ENCODE measurements at regions not wholly inside any gene's neighbourhood (a gene's known extent, or its start where the extent isn't known, plus 50 kb on each side); places are given as distances from the start of the nearest gene placed in this dataset.

DNA sequence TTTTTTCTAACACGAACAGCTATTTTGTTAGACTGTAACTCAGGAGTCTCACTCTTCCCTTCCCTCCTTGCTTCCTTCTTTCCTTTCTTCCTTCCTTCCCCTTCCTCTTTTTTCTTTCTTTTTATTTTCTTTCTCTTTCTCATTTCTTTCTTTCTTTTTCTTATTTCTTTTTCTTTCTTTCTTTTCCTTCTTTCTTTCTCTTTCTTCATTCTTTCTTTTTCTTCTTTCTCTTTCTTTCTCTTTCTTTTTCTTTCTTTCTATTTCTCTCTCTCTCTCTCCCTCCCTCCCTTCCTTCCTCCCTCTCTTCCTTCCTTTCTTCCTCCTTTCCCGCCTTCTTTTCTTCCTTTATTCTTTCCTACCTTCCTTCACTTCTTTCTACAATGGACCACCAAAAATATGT, 1443.0 kb upstream of the LRRTM3 start:
- H2AFZ ChIP-seq (replicated peaks): no peak overlapping the region
- no peaks in the 10 kb centered on the region for H3K36me3 ChIP-seq
- TF ChIP-seq EZH2 (IDR thresholded peaks at IDR 0.05) (no peak), EZH2phosphoT487 (IDR thresholded peaks at IDR 0.05) (no peak)
- TF ChIP-seq, protein P1, sequence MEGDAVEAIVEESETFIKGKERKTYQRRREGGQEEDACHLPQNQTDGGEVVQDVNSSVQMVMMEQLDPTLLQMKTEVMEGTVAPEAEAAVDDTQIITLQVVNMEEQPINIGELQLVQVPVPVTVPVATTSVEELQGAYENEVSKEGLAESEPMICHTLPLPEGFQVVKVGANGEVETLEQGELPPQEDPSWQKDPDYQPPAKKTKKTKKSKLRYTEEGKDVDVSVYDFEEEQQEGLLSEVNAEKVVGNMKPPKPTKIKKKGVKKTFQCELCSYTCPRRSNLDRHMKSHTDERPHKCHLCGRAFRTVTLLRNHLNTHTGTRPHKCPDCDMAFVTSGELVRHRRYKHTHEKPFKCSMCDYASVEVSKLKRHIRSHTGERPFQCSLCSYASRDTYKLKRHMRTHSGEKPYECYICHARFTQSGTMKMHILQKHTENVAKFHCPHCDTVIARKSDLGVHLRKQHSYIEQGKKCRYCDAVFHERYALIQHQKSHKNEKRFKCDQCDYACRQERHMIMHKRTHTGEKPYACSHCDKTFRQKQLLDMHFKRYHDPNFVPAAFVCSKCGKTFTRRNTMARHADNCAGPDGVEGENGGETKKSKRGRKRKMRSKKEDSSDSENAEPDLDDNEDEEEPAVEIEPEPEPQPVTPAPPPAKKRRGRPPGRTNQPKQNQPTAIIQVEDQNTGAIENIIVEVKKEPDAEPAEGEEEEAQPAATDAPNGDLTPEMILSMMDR (IDR thresholded peaks at IDR 0.05): no peak
- no peak overlapping the region for H3K4me3 ChIP-seq
- H3K4me1 ChIP-seq: no peaks in the 10 kb centered on the region
- Mint-ChIP-seq H3K27me3 (ENCODE audit: insufficient read depth, low read depth) (peaks cover 2% of the 10 kb centered on the region), H3K4me3 (no peak overlapping the region), H3K9me3 (no peaks in the 10 kb centered on the region), H3K36me3 (no peaks in the 10 kb centered on the region), H3K27ac (no peak overlapping the region), H3K4me1 (no peaks in the 10 kb centered on the region)
- DNase-seq (ENCODE audit: low spot score): no peak
- H3K27me3 ChIP-seq: no peaks in the 10 kb centered on the region
- H3K9me3 ChIP-seq (ENCODE audit: low read depth): no peaks in the 10 kb centered on the region
- no peaks in the 10 kb centered on the region for H3K79me2 ChIP-seq (ENCODE audit: low read depth)
- H3K9ac ChIP-seq: no peak overlapping the region
- no peak overlapping the region for H3K27ac ChIP-seq
- H3K4me2 ChIP-seq: no peak overlapping the region
- no peaks in the 10 kb centered on the region for H3F3A ChIP-seq (ENCODE audit: low read depth)
- no peaks in the 10 kb centered on the region for H4K20me1 ChIP-seq (ENCODE audit: low read depth)

DNA sequence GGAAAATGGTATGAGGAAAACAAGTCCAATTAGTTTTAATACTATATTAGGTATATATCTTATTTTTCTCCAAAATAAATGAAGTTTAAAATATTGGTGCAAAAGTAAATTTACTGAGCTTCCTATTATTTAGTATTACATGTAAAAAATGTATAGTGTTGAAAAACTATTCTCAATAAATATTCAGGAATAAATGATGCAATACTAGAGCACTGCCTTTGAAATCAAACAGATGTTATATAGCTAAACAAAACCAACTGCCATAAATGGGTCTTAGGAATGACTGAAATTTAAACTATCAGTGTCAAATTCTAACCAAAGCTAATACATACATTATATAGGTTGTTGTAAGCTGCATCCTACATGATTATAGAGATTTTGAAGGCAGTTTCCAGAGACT, 1434.0 kb upstream of the LRRTM3 start:
- no peaks in the 10 kb centered on the region for H3K4me1 Mint-ChIP-seq
- H3K9me3 Mint-ChIP-seq: no peaks in the 10 kb centered on the region
- H3K27ac Mint-ChIP-seq: no peak overlapping the region
- Histone ChIP-seq H3K4me1 (no peaks in the 10 kb centered on the region), H4K20me1 (ENCODE audit: low read depth) (no peaks in the 10 kb centered on the region), H3K9ac (no peak overlapping the region), H3K36me3 (no peaks in the 10 kb centered on the region), H3K27ac (no peak overlapping the region), H3F3A (ENCODE audit: low read depth) (no peaks in the 10 kb centered on the region), H3K4me3 (no peak overlapping the region), H2AFZ (replicated peaks) (peak overlapping the region; percentile 75), H3K9me3 (ENCODE audit: low read depth) (no peaks in the 10 kb centered on the region), H3K27me3 (no peaks in the 10 kb centered on the region), H3K4me2 (no peak overlapping the region), H3K79me2 (ENCODE audit: low read depth) (no peaks in the 10 kb centered on the region)
- no peak overlapping the region for H3K4me3 Mint-ChIP-seq
- DNase-seq (ENCODE audit: low spot score): no peak
- H3K27me3 Mint-ChIP-seq (ENCODE audit: insufficient read depth, low read depth): no peaks in the 10 kb centered on the region
- TF ChIP-seq, protein P1 (IDR thresholded peaks at IDR 0.05): no peak
- TF ChIP-seq EZH2phosphoT487 (IDR thresholded peaks at IDR 0.05) (no peak), EZH2 (IDR thresholded peaks at IDR 0.05) (no peak)
- H3K36me3 Mint-ChIP-seq: no peaks in the 10 kb centered on the region

DNA sequence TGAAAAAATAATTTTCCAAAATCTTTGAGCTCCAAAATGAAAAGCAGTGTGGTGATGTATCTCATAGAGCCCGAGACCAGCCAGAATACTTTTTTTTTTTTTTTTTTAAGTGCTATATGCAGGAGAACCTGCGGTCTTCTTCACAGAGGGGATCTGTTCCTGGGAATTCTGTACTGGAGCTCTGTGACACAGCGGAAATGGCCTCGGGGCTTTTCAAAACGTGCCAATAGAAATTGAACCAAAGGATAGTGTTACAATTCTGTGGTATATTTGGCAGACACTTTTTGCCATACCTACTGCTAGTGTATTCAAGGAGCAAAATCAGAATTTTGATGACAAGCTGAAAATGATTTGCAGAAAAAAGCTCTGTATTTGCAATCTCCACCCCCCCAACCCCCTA, 1429.3 kb upstream of the LRRTM3 start:
- no peak for DNase-seq (ENCODE audit: low spot score)
- Histone ChIP-seq H4K20me1 (ENCODE audit: low read depth) (no peaks in the 10 kb centered on the region), H3F3A (ENCODE audit: low read depth) (no peaks in the 10 kb centered on the region)

More for the DNA sequence above, 1429.3 kb upstream of the LRRTM3 start:
- Histone ChIP-seq H3K9ac (no peak overlapping the region), H2AFZ (replicated peaks) (no peak overlapping the region), H3K9me3 (ENCODE audit: low read depth) (no peaks in the 10 kb centered on the region), H3K4me3 (no peak overlapping the region), H3K36me3 (no peaks in the 10 kb centered on the region), H3K4me1 (no peaks in the 10 kb centered on the region), H3K27ac (no peak overlapping the region), H3K27me3 (no peaks in the 10 kb centered on the region), H3K4me2 (no peak overlapping the region), H3K79me2 (ENCODE audit: low read depth) (no peaks in the 10 kb centered on the region)
- H3K36me3 Mint-ChIP-seq: no peaks in the 10 kb centered on the region
- no peaks in the 10 kb centered on the region for H3K4me1 Mint-ChIP-seq
- H3K4me3 Mint-ChIP-seq: no peak overlapping the region
- H3K27me3 Mint-ChIP-seq (ENCODE audit: insufficient read depth, low read depth): no peaks in the 10 kb centered on the region
- no peak overlapping the region for H3K27ac Mint-ChIP-seq
- TF ChIP-seq, protein P1 (IDR thresholded peaks at IDR 0.05): no peak
- TF ChIP-seq EZH2phosphoT487 (IDR thresholded peaks at IDR 0.05) (no peak), EZH2 (IDR thresholded peaks at IDR 0.05) (no peak)
- no peaks in the 10 kb centered on the region for H3K9me3 Mint-ChIP-seq

All from neural progenitor cell (in vitro differentiated cells).